ENCODE measurements at regions not wholly inside any gene's neighbourhood (a gene's known extent, or its start where the extent isn't known, plus 50 kb on each side); places are given as distances from the start of the nearest gene placed in this dataset.

DNA sequence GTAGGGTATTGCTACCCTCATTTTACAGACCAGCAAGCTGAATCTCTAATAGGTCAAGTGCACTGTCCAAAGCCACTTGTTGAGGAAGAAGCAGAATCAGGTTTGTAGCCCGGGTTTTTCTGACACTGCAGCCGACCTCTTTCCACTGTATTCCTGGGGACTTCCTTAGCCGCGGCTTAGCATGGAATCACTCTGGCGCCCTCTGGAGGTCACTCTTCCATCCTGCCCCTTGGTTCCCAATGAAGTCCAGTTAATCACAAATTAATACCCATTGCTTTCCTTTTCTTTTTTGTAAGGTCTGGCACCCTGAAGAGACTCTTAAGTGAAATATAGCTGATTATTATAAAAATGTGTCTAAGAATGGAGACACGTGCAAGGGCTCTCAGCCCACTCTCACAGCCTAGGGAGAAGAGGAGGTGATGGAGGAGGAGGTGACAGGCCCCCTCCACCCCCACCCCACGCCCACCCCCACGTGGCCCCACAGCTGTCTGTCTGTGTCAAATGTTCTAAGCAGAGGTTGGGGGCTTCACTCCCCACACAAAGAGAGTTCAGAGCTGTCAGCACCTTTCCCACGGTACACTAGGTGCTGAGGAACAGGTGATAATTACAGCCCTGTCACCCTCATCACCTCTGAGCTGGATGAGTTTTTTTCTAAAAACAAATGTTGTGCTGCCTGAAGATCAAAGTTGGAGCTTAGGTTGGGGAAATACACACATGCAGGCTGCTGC is 57.7 kb upstream of the DRD2 start (continued):
- TF ChIP-seq, protein P1, sequence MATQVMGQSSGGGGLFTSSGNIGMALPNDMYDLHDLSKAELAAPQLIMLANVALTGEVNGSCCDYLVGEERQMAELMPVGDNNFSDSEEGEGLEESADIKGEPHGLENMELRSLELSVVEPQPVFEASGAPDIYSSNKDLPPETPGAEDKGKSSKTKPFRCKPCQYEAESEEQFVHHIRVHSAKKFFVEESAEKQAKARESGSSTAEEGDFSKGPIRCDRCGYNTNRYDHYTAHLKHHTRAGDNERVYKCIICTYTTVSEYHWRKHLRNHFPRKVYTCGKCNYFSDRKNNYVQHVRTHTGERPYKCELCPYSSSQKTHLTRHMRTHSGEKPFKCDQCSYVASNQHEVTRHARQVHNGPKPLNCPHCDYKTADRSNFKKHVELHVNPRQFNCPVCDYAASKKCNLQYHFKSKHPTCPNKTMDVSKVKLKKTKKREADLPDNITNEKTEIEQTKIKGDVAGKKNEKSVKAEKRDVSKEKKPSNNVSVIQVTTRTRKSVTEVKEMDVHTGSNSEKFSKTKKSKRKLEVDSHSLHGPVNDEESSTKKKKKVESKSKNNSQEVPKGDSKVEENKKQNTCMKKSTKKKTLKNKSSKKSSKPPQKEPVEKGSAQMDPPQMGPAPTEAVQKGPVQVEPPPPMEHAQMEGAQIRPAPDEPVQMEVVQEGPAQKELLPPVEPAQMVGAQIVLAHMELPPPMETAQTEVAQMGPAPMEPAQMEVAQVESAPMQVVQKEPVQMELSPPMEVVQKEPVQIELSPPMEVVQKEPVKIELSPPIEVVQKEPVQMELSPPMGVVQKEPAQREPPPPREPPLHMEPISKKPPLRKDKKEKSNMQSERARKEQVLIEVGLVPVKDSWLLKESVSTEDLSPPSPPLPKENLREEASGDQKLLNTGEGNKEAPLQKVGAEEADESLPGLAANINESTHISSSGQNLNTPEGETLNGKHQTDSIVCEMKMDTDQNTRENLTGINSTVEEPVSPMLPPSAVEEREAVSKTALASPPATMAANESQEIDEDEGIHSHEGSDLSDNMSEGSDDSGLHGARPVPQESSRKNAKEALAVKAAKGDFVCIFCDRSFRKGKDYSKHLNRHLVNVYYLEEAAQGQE (IDR thresholded peaks at IDR 0.05; ENCODE audit: borderline replicate concordance) = peak; percentile 66; the same call in 1 of the 2 replicates
- TF ChIP-seq, protein P1 (CRISPR knock-in tag; IDR thresholded peaks at IDR 0.05; ENCODE audit: low read depth) = no peak
- peak; percentile 70 for TF ChIP-seq SMC3 (conservative IDR thresholded peaks at IDR 0.05; ENCODE audit: insufficient read depth, low read depth, low read length)
- no peak for TF ChIP-seq CEBPG (CRISPR knock-in tag; IDR thresholded peaks at IDR 0.05)
- TF ChIP-seq CEBPG (tag; conservative IDR thresholded peaks at IDR 0.05 in 1 of 2, IDR thresholded peaks at IDR 0.05 in 1 of 2) = no peak
- peak; percentile 34; the same call in 1 of the 2 replicates for TF ChIP-seq PHF21A (IDR thresholded peaks at IDR 0.05; ENCODE audit: borderline replicate concordance, low read depth)
- TF ChIP-seq, protein P2, sequence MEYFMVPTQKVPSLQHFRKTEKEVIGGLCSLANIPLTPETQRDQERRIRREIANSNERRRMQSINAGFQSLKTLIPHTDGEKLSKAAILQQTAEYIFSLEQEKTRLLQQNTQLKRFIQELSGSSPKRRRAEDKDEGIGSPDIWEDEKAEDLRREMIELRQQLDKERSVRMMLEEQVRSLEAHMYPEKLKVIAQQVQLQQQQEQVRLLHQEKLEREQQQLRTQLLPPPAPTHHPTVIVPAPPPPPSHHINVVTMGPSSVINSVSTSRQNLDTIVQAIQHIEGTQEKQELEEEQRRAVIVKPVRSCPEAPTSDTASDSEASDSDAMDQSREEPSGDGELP (CRISPR knock-in tag; IDR thresholded peaks at IDR 0.05; ENCODE audit: borderline replicate concordance) = no peak
- peak; percentile 64 for TF ChIP-seq DEAF1 (CRISPR knock-in tag; IDR thresholded peaks at IDR 0.05)
- 0 out of 2 replicates have a peak, but pooled peaks have one; percentile 45 for TF ChIP-seq RB1 (IDR thresholded peaks at IDR 0.05; ENCODE audit: low read depth)
- TF ChIP-seq EHMT2 (IDR thresholded peaks at IDR 0.05) = 0 out of 2 replicates have a peak, but pooled peaks have one; percentile 26
- no peak for TF ChIP-seq TBL1XR1 (IDR thresholded peaks at IDR 0.05; ENCODE audit: low read length in 2 of 2)
- peak; percentile 41; the same call in 1 of the 2 replicates for TF ChIP-seq SMARCA4 (IDR thresholded peaks at IDR 0.05)
- TF ChIP-seq, protein P3, sequence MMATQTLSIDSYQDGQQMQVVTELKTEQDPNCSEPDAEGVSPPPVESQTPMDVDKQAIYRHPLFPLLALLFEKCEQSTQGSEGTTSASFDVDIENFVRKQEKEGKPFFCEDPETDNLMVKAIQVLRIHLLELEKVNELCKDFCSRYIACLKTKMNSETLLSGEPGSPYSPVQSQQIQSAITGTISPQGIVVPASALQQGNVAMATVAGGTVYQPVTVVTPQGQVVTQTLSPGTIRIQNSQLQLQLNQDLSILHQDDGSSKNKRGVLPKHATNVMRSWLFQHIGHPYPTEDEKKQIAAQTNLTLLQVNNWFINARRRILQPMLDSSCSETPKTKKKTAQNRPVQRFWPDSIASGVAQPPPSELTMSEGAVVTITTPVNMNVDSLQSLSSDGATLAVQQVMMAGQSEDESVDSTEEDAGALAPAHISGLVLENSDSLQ (IDR thresholded peaks at IDR 0.05) = no peak

Data from K562 (cell line).